Panc1 (cell line): ENCODE measurements at regions not wholly inside any gene's neighbourhood (a gene's known extent, or its start where the extent isn't known, plus 50 kb on each side); places are given as distances from the start of the nearest gene placed in this dataset.

Source experiments
- ATAC-seq: fragments of 200-7000 bp; cut with Tn5 transposase; 2 replicates; pipeline ENCODE4 v1.9.1; 2020; ENCODE audit warnings: mild to moderate bottlenecking, moderate library complexity
- BruUV-seq: library from RNA; stranded (reverse); fragments of 400-500 nt; replicated peaks from 2 replicates; lab custom pipeline; 2021; lab: Mats Ljungman, UMichigan
- CTCF ChIA-PET: fragments of 300-600 bp; sonication (Branson Sonifier 250); formaldehyde crosslinking; loops from one replicate; lab custom pipeline; 2022; ENCODE audit warnings: antibody characterized with exemption; lab: Charles Lee
- POLR2A ChIA-PET: fragments of 300-600 bp; sonication (Branson Sonifier 250); formaldehyde crosslinking; loops from one replicate; lab custom pipeline; 2022; ENCODE audit warnings: antibody characterized with exemption; lab: Charles Lee
- DNase-seq: peaks from one replicate; pipeline ENCODE4 v3.0.0-alpha.2; 2010; ENCODE audit warnings: low read depth, low spot score
- H3K27ac ChIP-seq: 2 replicates; pipeline ENCODE4 v1.5.1; 2011; ENCODE audit warnings: mild to moderate bottlenecking, low read length, inconsistent platforms
- H3K27me3 ChIP-seq: fragments of 200-500 bp; sonication (Bioruptor generic); 2 replicates; pipeline ENCODE4 v1.6.0; 2014; ENCODE audit warnings: low read length, inconsistent platforms; ENCODE audit not compliant: control insufficient read depth, insufficient read depth
- H3K36me3 ChIP-seq: fragments of 200-500 bp; sonication (Bioruptor generic); 2 replicates; pipeline ENCODE4 v1.5.1; 2014; ENCODE audit warnings: inconsistent platforms, mild to moderate bottlenecking, low read length, moderate library complexity; ENCODE audit not compliant: control insufficient read depth, insufficient read depth
- H3K4me1 ChIP-seq: 2 replicates; pipeline ENCODE4 v1.5.1; 2011; ENCODE audit warnings: inconsistent platforms, mild to moderate bottlenecking, low read length, moderate library complexity; ENCODE audit not compliant: control insufficient read depth, insufficient read depth
- H3K4me3 ChIP-seq, 2 experiments: 2 replicates each; pipeline ENCODE4 v1.5.1; 2011 to 2012; ENCODE audit warnings: low read depth in 2 of 2, low read length in 2 of 2, mild to moderate bottlenecking in 2 of 2, inconsistent platforms in 1 of 2, moderate library complexity in 1 of 2
- H3K9me3 ChIP-seq: fragments of 200-500 bp; sonication (Bioruptor generic); 2 replicates; pipeline ENCODE4 v1.5.1; 2014; ENCODE audit warnings: low read depth, mild to moderate bottlenecking, inconsistent platforms, low read length, moderate library complexity; ENCODE audit not compliant: control insufficient read depth, insufficient read depth
- POLR2AphosphoS5 ChIP-seq: IDR thresholded peaks from 2 replicates; pipeline ENCODE4 v1.6.1; 2012; ENCODE audit warnings: mild to moderate bottlenecking, low read depth, low read length, moderate library complexity
- REST ChIP-seq, 2 experiments: IDR thresholded peaks; 2 replicates each; pipeline ENCODE4 v1.6.1; 2011 to 2012; ENCODE audit warnings: low read depth in 2 of 2, control low read depth in 1 of 2, low read length in 1 of 2, mild to moderate bottlenecking in 1 of 2, moderate library complexity in 1 of 2; ENCODE audit not compliant: insufficient read depth in 1 of 2
- SIN3A ChIP-seq: IDR thresholded peaks from 2 replicates; pipeline ENCODE4 v1.6.1; 2012; ENCODE audit warnings: low read depth, mild to moderate bottlenecking, low read length, moderate library complexity, borderline replicate concordance; ENCODE audit not compliant: insufficient read depth
- TCF7L2 ChIP-seq: IDR thresholded peaks from 2 replicates; pipeline ENCODE4 v1.6.1; 2011; ENCODE audit warnings: mild to moderate bottlenecking, low read depth, low read length, inconsistent platforms
- in situ Hi-C: cut with HindIII; loops from 2 replicates; pipeline ENCODE4 v1.10.0; 2016; ENCODE audit warnings: low sequenced_read_pairs, low pct_unique_long_range_greater_than_20kb
- intact Hi-C: fragments of 100-400 bp; cut with micrococcal nuclease; formaldehyde crosslinking; loops from one replicate; pipeline ENCODE4 v1.10.0; 2022; ENCODE audit not compliant: unreplicated experiment
- TF ChIP-seq, protein P1 (sequence below): fragments of 450-650 bp; IDR thresholded peaks from 2 replicates; pipeline ENCODE4 v1.5.1; 2017; ENCODE audit warnings: mild to moderate bottlenecking

GRCh38 chr1:13976485-13976884 is 276.5 kb downstream of the PRDM2 start:
- H3K27ac ChIP-seq = no peak overlapping the region
- no peaks in the 10 kb centered on the region for H3K27me3 ChIP-seq
- no peaks in the 10 kb centered on the region for H3K9me3 ChIP-seq
- no peak overlapping the region for H3K4me3 ChIP-seq
- ATAC-seq = no peak
- ChIA-PET CTCF (no interaction called here), POLR2A (no interaction called here)
- no peak for DNase-seq
- TF ChIP-seq, protein P1, sequence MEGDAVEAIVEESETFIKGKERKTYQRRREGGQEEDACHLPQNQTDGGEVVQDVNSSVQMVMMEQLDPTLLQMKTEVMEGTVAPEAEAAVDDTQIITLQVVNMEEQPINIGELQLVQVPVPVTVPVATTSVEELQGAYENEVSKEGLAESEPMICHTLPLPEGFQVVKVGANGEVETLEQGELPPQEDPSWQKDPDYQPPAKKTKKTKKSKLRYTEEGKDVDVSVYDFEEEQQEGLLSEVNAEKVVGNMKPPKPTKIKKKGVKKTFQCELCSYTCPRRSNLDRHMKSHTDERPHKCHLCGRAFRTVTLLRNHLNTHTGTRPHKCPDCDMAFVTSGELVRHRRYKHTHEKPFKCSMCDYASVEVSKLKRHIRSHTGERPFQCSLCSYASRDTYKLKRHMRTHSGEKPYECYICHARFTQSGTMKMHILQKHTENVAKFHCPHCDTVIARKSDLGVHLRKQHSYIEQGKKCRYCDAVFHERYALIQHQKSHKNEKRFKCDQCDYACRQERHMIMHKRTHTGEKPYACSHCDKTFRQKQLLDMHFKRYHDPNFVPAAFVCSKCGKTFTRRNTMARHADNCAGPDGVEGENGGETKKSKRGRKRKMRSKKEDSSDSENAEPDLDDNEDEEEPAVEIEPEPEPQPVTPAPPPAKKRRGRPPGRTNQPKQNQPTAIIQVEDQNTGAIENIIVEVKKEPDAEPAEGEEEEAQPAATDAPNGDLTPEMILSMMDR = no peak
- no peak for TF ChIP-seq REST (IDR thresholded peaks at IDR 0.05; ENCODE audit: insufficient read depth in 1 of 2, low read depth in 2 of 2, low read length in 1 of 2)
- TF ChIP-seq TCF7L2 = no peak
- no peak for TF ChIP-seq POLR2AphosphoS5
- no peak for TF ChIP-seq SIN3A
- no peaks in the 10 kb centered on the region for H3K4me1 ChIP-seq
- intact Hi-C loops (no loop called here), in situ Hi-C loops (no loop called here)
- BruUV-seq = no TSS peak
- no peaks in the 10 kb centered on the region for H3K36me3 ChIP-seq

GRCh38 chr1:13981142-13981541 is 281.2 kb downstream of the PRDM2 start:
- intact Hi-C loops (no loop called here), in situ Hi-C loops (no loop called here)
- no peaks in the 10 kb centered on the region for H3K9me3 ChIP-seq
- no peak for TF ChIP-seq SIN3A
- TF ChIP-seq, protein P1 = no peak
- no peak for TF ChIP-seq TCF7L2
- no peak for TF ChIP-seq POLR2AphosphoS5
- TF ChIP-seq REST (IDR thresholded peaks at IDR 0.05; ENCODE audit: insufficient read depth in 1 of 2, low read depth in 2 of 2, low read length in 1 of 2) = no peak
- no peak overlapping the region for H3K27ac ChIP-seq
- no peaks in the 10 kb centered on the region for H3K36me3 ChIP-seq
- CTCF ChIA-PET = no interaction called here
- ATAC-seq = no peak
- no peaks in the 10 kb centered on the region for H3K27me3 ChIP-seq
- no TSS peak for BruUV-seq
- no peak overlapping the region for H3K4me3 ChIP-seq
- POLR2A ChIA-PET = interaction anchor here (0.6 kb wide), 1 partner anchor 1184 kb away, joined by 3 read pairs; no protein-coding TSS in a partner anchor
- no peaks in the 10 kb centered on the region for H3K4me1 ChIP-seq
- no peak for DNase-seq
